Body of pancreas (tissue), 4 donors: ENCODE measurements at regions not wholly inside any gene's neighbourhood (a gene's known extent, or its start where the extent isn't known, plus 50 kb on each side); places are given as distances from the start of the nearest gene placed in this dataset.

ENCODE experiments used
- POLR2A ChIP-seq, 3 donors: fragments of 450-650 bp; IDR thresholded peaks; one replicate each; pipeline ENCODE4 v1.6.1; 2016; ENCODE audit warnings: antibody characterized with exemption in 3 of 3, mild to moderate bottlenecking in 2 of 3
- TF ChIP-seq, protein P1 (sequence below), 7 experiments: fragments of 450-650 bp in 4 of 7; fragments of 200-600 bp in 3 of 7; sonication (generic) in 3 of 7; IDR thresholded peaks; one replicate each; pipeline ENCODE4 v1.5.1; 2016 to 2019; ENCODE audit warnings: antibody characterized with exemption in 7 of 7

DNA sequence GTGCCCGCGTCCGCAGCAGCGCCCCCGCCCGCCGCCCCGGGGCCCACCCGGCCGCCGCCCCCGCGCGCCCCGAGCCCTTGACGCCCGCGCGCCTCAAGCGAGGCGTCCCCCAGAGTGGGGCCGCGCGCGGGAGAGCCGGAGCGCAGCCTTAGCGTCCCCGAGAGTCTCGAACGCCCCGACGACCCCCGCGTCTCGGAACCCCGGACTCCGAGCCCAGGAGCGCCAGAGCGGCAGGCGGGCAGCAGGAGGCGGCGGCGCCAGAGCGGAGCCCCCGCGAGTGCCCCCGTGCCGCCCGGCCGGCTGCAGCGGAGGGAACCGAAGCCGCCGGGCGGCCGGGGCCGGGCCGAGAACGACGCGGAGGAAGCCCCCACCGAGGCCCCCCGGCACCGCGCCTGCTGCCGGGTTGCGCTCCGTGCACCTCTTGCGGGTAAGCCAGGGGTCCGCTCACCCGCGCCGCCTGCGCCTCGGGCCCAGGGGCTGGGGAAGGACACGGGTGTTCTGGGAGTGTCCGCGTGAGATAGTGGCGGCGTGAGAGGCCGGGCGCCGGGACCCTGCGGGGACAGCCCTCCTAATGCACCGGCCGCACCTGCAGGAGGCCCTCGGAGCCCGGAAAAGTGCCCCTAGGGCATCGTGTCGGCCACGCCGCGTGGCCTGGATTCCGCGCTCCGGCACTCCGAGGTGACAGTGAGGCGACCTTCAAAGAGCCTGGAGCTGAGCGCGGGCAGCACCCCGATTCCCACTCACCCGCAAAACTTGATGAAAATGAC lies 52.0 kb upstream of the ULK4 start:
- TF ChIP-seq, protein P1, sequence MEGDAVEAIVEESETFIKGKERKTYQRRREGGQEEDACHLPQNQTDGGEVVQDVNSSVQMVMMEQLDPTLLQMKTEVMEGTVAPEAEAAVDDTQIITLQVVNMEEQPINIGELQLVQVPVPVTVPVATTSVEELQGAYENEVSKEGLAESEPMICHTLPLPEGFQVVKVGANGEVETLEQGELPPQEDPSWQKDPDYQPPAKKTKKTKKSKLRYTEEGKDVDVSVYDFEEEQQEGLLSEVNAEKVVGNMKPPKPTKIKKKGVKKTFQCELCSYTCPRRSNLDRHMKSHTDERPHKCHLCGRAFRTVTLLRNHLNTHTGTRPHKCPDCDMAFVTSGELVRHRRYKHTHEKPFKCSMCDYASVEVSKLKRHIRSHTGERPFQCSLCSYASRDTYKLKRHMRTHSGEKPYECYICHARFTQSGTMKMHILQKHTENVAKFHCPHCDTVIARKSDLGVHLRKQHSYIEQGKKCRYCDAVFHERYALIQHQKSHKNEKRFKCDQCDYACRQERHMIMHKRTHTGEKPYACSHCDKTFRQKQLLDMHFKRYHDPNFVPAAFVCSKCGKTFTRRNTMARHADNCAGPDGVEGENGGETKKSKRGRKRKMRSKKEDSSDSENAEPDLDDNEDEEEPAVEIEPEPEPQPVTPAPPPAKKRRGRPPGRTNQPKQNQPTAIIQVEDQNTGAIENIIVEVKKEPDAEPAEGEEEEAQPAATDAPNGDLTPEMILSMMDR (IDR thresholded peaks at IDR 0.05): no peak
- TF ChIP-seq POLR2A (IDR thresholded peaks at IDR 0.05): peak in 2 of 3 donors; percentile 20 to 40
